SK-N-SH treated with all-trans-retinoic acid at 6 μM for 48 hours (cell line): ENCODE measurements at regions not wholly inside any gene's neighbourhood (a gene's known extent, or its start where the extent isn't known, plus 50 kb on each side); places are given as distances from the start of the nearest gene placed in this dataset.

Source experiments
- ATAC-seq: fragments of 200-7000 bp; cut with Tn5 transposase; 3 replicates; pipeline ENCODE4 v1.9.1; 2020; ENCODE audit warnings: mild to moderate bottlenecking, moderate library complexity
- ARNTL ChIP-seq: fragments of 450-650 bp; formaldehyde crosslinking; IDR thresholded peaks from 2 replicates; pipeline ENCODE4 v1.5.0; 2020; ENCODE audit warnings: low read depth, mild to moderate bottlenecking, moderate library complexity, borderline replicate concordance
- BACH2 ChIP-seq: fragments of 250-450 bp; sonication (Bioruptor Pico); IDR thresholded peaks from 2 replicates; pipeline ENCODE4 v1.9.0; 2021; ENCODE audit warnings: mild to moderate bottlenecking, borderline replicate concordance
- CSDC2 ChIP-seq: fragments of 250-450 bp; sonication (Bioruptor Pico); IDR thresholded peaks from 2 replicates; pipeline ENCODE4 v1.5.0; 2020; ENCODE audit warnings: mild to moderate bottlenecking, moderate library complexity
- ESRRG ChIP-seq: fragments of 250-450 bp; sonication (Bioruptor Pico); IDR thresholded peaks from 2 replicates; pipeline ENCODE4 v1.6.1; 2021; ENCODE audit warnings: mild to moderate bottlenecking
- GLIS3 ChIP-seq: fragments of 250-450 bp; sonication (Bioruptor Pico); IDR thresholded peaks from 2 replicates; pipeline ENCODE4 v1.5.0; 2020; ENCODE audit warnings: mild to moderate bottlenecking, moderate library complexity
- ISL1 ChIP-seq: fragments of 250-450 bp; sonication (Bioruptor Pico); IDR thresholded peaks from 2 replicates; pipeline ENCODE4 v2.1.2; 2022; ENCODE audit warnings: mild to moderate bottlenecking, moderate library complexity
- OSR1 ChIP-seq: fragments of 250-450 bp; sonication (Bioruptor Pico); IDR thresholded peaks from 2 replicates; pipeline ENCODE4 v1.8.0; 2022; ENCODE audit warnings: moderate library complexity, mild to moderate bottlenecking, inconsistent platforms
- PATZ1 ChIP-seq: fragments of 250-450 bp; sonication (Bioruptor Pico); IDR thresholded peaks from 2 replicates; pipeline ENCODE4 v1.8.0; 2020; ENCODE audit warnings: mild to moderate bottlenecking, moderate library complexity, borderline replicate concordance
- RARB ChIP-seq: fragments of 250-450 bp; sonication (Bioruptor Pico); IDR thresholded peaks from 2 replicates; pipeline ENCODE4 v1.8.0; 2021; ENCODE audit warnings: mild to moderate bottlenecking, moderate library complexity
- SNAI2 ChIP-seq: fragments of 250-450 bp; sonication (Bioruptor Pico); IDR thresholded peaks from 2 replicates; pipeline ENCODE4 v1.5.0; 2020; ENCODE audit warnings: mild to moderate bottlenecking, moderate library complexity
- TCF4 ChIP-seq: fragments of 250-450 bp; sonication (Bioruptor Pico); IDR thresholded peaks from 2 replicates; pipeline ENCODE4 v1.8.0; 2021; ENCODE audit warnings: mild to moderate bottlenecking, moderate library complexity, borderline replicate concordance
- TOX ChIP-seq: fragments of 250-450 bp; sonication (Bioruptor Pico); IDR thresholded peaks from 2 replicates; pipeline ENCODE4 v1.8.0; 2021; ENCODE audit warnings: mild to moderate bottlenecking, moderate library complexity, borderline replicate concordance
- ZFP3 ChIP-seq: fragments of 250-450 bp; sonication (Bioruptor Pico); IDR thresholded peaks from 2 replicates; pipeline ENCODE4 v1.5.0; 2020; ENCODE audit warnings: mild to moderate bottlenecking, moderate library complexity
- ZFP30 ChIP-seq: fragments of 450-650 bp; formaldehyde crosslinking; IDR thresholded peaks from 2 replicates; pipeline ENCODE4 v1.5.0; 2022; ENCODE audit warnings: mild to moderate bottlenecking, moderate library complexity
- ZNF565 ChIP-seq: fragments of 450-650 bp; formaldehyde crosslinking; conservative IDR thresholded peaks from 2 replicates; pipeline ENCODE4 v1.5.0; 2020; ENCODE audit warnings: low read depth, mild to moderate bottlenecking, moderate library complexity
- ZNF70 ChIP-seq: fragments of 450-650 bp; formaldehyde crosslinking; IDR thresholded peaks from 2 replicates; pipeline ENCODE4 v1.5.0; 2020; ENCODE audit warnings: mild to moderate bottlenecking, moderate library complexity
- ZNF8 ChIP-seq: fragments of 450-650 bp; formaldehyde crosslinking; IDR thresholded peaks from 2 replicates; pipeline ENCODE4 v1.5.0; 2020; ENCODE audit warnings: mild to moderate bottlenecking, moderate library complexity
- TF ChIP-seq, protein P1 (sequence below): fragments of 250-450 bp; sonication (Bioruptor Pico); IDR thresholded peaks from 2 replicates; pipeline ENCODE4 v1.5.0; 2020; ENCODE audit warnings: mild to moderate bottlenecking, moderate library complexity
- TF ChIP-seq, protein P2 (sequence below): fragments of 250-450 bp; sonication (Bioruptor Pico); IDR thresholded peaks from 2 replicates; pipeline ENCODE4 v1.5.1; 2020; ENCODE audit warnings: low read depth, mild to moderate bottlenecking, moderate library complexity
- TF ChIP-seq, protein P3 (sequence below): fragments of 250-450 bp; sonication (Bioruptor Pico); IDR thresholded peaks from 2 replicates; pipeline ENCODE4 v1.8.0; 2021; ENCODE audit warnings: low read depth, mild to moderate bottlenecking, moderate library complexity, borderline replicate concordance

DNA sequence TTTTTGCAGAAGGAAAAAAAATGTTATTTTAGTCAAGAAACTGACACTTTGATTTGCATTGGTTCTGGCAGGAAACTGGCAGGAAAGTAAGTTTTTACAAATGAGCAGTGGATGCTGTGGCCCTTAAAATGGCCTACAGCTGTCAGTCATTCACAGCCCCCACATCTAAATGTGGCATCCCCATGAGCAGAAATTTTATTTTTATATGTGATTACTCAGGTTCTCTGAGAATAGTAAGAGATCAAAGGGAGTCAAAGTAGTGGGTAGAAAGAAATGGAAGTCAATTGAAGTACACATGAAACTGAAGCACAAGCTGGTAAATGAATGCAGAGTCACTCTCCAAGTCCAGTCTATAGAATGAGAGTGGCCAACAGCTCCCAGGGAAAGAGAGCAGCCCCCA is 80.3 kb downstream of the ENC1 start:
- no peak for ATAC-seq
- no peak for TF ChIP-seq RARB (CRISPR knock-in tag)
- TF ChIP-seq ARNTL (CRISPR knock-in tag), result no peak
- TF ChIP-seq TCF4 (CRISPR knock-in tag), result no peak
- TF ChIP-seq TOX (CRISPR knock-in tag), result no peak
- no peak for TF ChIP-seq ZFP3 (CRISPR knock-in tag)
- TF ChIP-seq CSDC2 (CRISPR knock-in tag), result no peak
- TF ChIP-seq GLIS3 (CRISPR knock-in tag), result no peak
- no peak for TF ChIP-seq ESRRG (CRISPR knock-in tag)
- TF ChIP-seq ZFP30 (CRISPR knock-in tag), result no peak
- TF ChIP-seq, all 23 proteins: peak for 0

DNA sequence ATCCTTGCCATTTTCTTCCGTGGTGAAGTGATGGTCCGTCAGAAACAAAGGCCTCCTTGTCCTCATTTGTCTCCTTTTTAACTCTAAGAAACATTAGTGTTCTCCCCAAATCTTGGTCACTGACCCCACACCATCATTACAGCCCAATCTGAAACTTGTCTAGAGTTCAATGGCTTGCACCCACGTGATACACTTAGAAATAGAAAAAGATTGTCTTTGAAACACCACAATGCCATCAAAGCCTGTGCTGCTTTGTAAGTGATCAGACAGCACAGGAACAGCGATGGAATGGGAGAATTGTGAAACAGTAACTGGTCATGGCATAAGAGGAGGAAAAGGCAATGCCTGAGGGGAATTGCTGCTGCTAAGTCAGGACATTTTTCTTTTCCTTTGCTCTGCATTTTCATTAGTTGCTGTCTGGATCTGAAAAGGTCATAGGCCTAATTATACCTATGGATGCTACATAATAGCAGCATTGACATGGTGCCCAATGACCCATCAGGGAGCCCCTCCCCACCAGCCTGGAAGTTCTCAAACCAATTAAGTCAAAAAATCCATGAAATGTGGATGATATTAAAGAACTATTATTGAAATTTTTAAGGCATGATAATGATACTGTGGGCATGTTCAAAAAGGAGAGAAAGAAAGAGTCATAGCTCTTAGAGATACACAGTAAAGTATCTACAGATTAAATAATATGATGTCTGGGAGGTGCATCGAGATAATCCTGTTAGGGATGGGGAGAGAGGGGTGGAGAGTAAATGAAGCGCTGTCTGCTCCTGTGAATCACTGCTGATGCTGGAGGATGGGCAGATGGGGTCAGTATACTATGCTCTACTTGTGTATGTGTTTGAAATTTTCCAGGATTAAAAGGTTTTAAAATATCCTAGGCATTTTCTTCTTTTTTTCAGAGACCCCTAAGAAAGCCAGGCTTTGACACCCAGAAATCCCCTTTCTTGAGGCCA is 83.6 kb downstream of the ENC1 start:
- ATAC-seq, result peak; percentile 67
- TF ChIP-seq, protein P1, sequence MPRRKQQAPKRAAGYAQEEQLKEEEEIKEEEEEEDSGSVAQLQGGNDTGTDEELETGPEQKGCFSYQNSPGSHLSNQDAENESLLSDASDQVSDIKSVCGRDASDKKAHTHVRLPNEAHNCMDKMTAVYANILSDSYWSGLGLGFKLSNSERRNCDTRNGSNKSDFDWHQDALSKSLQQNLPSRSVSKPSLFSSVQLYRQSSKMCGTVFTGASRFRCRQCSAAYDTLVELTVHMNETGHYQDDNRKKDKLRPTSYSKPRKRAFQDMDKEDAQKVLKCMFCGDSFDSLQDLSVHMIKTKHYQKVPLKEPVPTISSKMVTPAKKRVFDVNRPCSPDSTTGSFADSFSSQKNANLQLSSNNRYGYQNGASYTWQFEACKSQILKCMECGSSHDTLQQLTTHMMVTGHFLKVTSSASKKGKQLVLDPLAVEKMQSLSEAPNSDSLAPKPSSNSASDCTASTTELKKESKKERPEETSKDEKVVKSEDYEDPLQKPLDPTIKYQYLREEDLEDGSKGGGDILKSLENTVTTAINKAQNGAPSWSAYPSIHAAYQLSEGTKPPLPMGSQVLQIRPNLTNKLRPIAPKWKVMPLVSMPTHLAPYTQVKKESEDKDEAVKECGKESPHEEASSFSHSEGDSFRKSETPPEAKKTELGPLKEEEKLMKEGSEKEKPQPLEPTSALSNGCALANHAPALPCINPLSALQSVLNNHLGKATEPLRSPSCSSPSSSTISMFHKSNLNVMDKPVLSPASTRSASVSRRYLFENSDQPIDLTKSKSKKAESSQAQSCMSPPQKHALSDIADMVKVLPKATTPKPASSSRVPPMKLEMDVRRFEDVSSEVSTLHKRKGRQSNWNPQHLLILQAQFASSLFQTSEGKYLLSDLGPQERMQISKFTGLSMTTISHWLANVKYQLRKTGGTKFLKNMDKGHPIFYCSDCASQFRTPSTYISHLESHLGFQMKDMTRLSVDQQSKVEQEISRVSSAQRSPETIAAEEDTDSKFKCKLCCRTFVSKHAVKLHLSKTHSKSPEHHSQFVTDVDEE (CRISPR knock-in tag), result no peak
- TF ChIP-seq TOX (CRISPR knock-in tag), result no peak
- TF ChIP-seq ISL1 (CRISPR knock-in tag), result peak; percentile 81

GRCh38 chr5:74556006-74556405 is 84.5 kb downstream of the ENC1 start:
- TF ChIP-seq, protein P2, sequence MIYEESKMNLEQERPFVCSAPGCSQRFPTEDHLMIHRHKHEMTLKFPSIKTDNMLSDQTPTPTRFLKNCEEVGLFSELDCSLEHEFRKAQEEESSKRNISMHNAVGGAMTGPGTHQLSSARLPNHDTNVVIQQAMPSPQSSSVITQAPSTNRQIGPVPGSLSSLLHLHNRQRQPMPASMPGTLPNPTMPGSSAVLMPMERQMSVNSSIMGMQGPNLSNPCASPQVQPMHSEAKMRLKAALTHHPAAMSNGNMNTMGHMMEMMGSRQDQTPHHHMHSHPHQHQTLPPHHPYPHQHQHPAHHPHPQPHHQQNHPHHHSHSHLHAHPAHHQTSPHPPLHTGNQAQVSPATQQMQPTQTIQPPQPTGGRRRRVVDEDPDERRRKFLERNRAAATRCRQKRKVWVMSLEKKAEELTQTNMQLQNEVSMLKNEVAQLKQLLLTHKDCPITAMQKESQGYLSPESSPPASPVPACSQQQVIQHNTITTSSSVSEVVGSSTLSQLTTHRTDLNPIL (CRISPR knock-in tag), result no peak
- TF ChIP-seq BACH2 (CRISPR knock-in tag) (no peak), GLIS3 (CRISPR knock-in tag) (no peak), ZFP30 (CRISPR knock-in tag) (no peak)
- TF ChIP-seq, all 23 proteins: peak for 0
- no peak for ATAC-seq

DNA sequence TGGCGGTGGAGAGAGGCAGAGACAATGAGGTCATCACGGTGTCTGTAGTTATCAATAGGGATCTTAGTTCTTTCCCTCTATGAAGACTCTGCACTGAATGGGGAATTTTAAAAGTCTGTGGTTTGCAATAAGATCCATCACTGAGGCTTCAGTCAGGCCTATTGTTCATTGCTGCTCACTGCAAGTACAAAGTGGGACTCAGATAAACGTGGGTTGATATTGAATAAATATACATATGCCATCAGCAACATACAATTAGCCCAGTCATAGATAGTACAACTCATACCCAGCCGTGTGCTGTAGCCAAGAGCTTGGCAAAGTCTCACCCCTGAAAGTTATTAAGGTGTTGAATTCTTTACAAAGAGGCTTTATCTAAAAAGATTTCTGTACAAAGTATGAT is 88.4 kb downstream of the ENC1 start:
- ATAC-seq, result no peak
- TF ChIP-seq CSDC2 (CRISPR knock-in tag), result no peak
- no peak for TF ChIP-seq ZNF8 (CRISPR knock-in tag)
- no peak for TF ChIP-seq RARB (CRISPR knock-in tag)
- TF ChIP-seq, protein P3, sequence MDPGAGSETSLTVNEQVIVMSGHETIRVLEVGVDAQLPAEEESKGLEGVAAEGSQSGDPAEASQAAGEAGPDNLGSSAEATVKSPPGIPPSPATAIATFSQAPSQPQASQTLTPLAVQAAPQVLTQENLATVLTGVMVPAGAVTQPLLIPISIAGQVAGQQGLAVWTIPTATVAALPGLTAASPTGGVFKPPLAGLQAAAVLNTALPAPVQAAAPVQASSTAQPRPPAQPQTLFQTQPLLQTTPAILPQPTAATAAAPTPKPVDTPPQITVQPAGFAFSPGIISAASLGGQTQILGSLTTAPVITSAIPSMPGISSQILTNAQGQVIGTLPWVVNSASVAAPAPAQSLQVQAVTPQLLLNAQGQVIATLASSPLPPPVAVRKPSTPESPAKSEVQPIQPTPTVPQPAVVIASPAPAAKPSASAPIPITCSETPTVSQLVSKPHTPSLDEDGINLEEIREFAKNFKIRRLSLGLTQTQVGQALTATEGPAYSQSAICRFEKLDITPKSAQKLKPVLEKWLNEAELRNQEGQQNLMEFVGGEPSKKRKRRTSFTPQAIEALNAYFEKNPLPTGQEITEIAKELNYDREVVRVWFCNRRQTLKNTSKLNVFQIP (CRISPR knock-in tag), result no peak
- TF ChIP-seq SNAI2, result no peak
- no peak for TF ChIP-seq ZNF70 (CRISPR knock-in tag)
- TF ChIP-seq ISL1 (CRISPR knock-in tag), result no peak; the same call in none of the 2 replicates
- no peak for TF ChIP-seq PATZ1 (CRISPR knock-in tag)
- TF ChIP-seq BACH2 (CRISPR knock-in tag), result no peak
- TF ChIP-seq GLIS3 (CRISPR knock-in tag), result no peak
- no peak for TF ChIP-seq OSR1 (CRISPR knock-in tag)
- no peak for TF ChIP-seq ZNF565 (CRISPR knock-in tag)
- TF ChIP-seq ARNTL (CRISPR knock-in tag), result no peak
- no peak for TF ChIP-seq ZFP3 (CRISPR knock-in tag)
